Adrenal gland (tissue), 9 donors: ENCODE measurements at regions not wholly inside any gene's neighbourhood (a gene's known extent, or its start where the extent isn't known, plus 50 kb on each side); places are given as distances from the start of the nearest gene placed in this dataset.

Experiments
- DNase-seq, 7 donors: peaks; one replicate each; pipeline ENCODE4 v3.0.0-alpha.2; 2019 to 2020
- H3K27ac ChIP-seq, 5 donors: fragments of 200-600 bp; sonication (generic) in 4 of 5; 1 replicate in 3 of 5; 2 replicates in 2 of 5; pipeline versions ENCODE4 v1.5.1 to v1.8.0; 2016 to 2020; ENCODE audit warnings: mild to moderate bottlenecking in 1 of 5
- H3K27me3 ChIP-seq: fragments of 200-600 bp; 2 replicates; pipeline ENCODE4 v1.8.0; 2021
- H3K36me3 ChIP-seq, 2 donors: fragments of 200-600 bp; replicated peaks in 1 of 2; 1 replicate in 1 of 2; 2 replicates in 1 of 2; pipeline versions ENCODE4 v1.5.1 to v1.8.0; 2018 to 2022
- H3K4me1 ChIP-seq, 2 donors: fragments of 200-600 bp; replicated peaks in 1 of 2; 1 replicate in 1 of 2; 2 replicates in 1 of 2; pipeline versions ENCODE4 v1.5.1 to v1.8.0; 2018 to 2021
- H3K4me3 ChIP-seq, 4 donors: fragments of 200-600 bp; sonication (generic) in 3 of 4; one replicate each; pipeline ENCODE4 v1.5.1; 2016 to 2018
- H3K9me3 ChIP-seq, 3 donors: fragments of 200-600 bp; sonication (generic) in 1 of 3; replicated peaks in 1 of 3; 1 replicate in 2 of 3; 2 replicates in 1 of 3; pipeline versions ENCODE4 v1.5.1 to v1.8.0; 2016 to 2021
- CTCF ChIP-seq, 6 experiments: fragments of 450-650 bp in 4 of 6; fragments of 200-600 bp in 2 of 6; sonication (generic) in 1 of 6; IDR thresholded peaks; 1 replicate in 5 of 6; 2 replicates in 1 of 6; pipeline versions ENCODE4 v1.5.1 to v1.8.0; 2016 to 2021; ENCODE audit warnings: antibody characterized with exemption in 6 of 6, mild to moderate bottlenecking in 2 of 6, moderate library complexity in 1 of 6
- POLR2A ChIP-seq, 2 donors: fragments of 450-650 bp; IDR thresholded peaks; one replicate each; pipeline ENCODE4 v1.6.1; 2017; ENCODE audit warnings: antibody characterized with exemption in 2 of 2, mild to moderate bottlenecking in 2 of 2, moderate library complexity in 1 of 2
- WGBS, 4 donors: extraction: QIAGEN DNeasy Blood & Tissue Kit in 2 of 4; methylation state at CpG; one replicate each; pipeline versions ENCODE4 v1.1.5 to v1.1.7; 2013 to 2017; 5-methylcytosine and 5-hydroxymethylcytosine counted together
- intact Hi-C, 2 donors: fragments of 100-400 bp; cut with DNase I; formaldehyde crosslinking; loops; one replicate each; pipeline versions ENCODE4 v1.14.1 to v1.15.0; 2022 to 2023
- donor health status: healthy with polysubstance abuse.
- donor health status: Bipolar disorder and iron deficiency.
- donor health status: DM: yes; HTN: yes; CAD: no.
- donor health status: DM: no; HTN: no; CAD: no.
- donor health status: DM: no; HTN: no; CAD: no.

GRCh38 chr3:188007897-188008296 is 146.1 kb upstream of the LPP start:
- Histone ChIP-seq H3K27me3 (no peaks in the 10 kb centered on the region), H3K27ac (no peak overlapping the region), H3K4me1 (no peaks in the 10 kb centered on the region), H3K4me3 (no peak overlapping the region), H3K9me3 (no peaks in the 10 kb centered on the region), H3K36me3 (no peaks in the 10 kb centered on the region)
- no peak for DNase-seq
- intact Hi-C loops: no loop called here
- TF ChIP-seq POLR2A (IDR thresholded peaks at IDR 0.05): no peak
- TF ChIP-seq CTCF (IDR thresholded peaks at IDR 0.05): no peak
- 85 to 90% (median 86%) methylated on average over 6 of the region's 6 CpGs for WGBS, 4 donors

GRCh38 chr3:188008582-188009213 is 145.3 kb upstream of the LPP start:
- no peaks in the 10 kb centered on the region for H3K9me3 ChIP-seq
- H3K36me3 ChIP-seq: no peaks in the 10 kb centered on the region
- DNase-seq: no peak
- TF ChIP-seq CTCF (IDR thresholded peaks at IDR 0.05): no peak
- no peaks in the 10 kb centered on the region for H3K27me3 ChIP-seq
- intact Hi-C loops: no loop called here
- 90 to 99% (median 97%) methylated on average over 3 of the region's 3 CpGs for WGBS, 4 donors
- H3K27ac ChIP-seq: no peak overlapping the region
- no peak overlapping the region for H3K4me3 ChIP-seq
- no peaks in the 10 kb centered on the region for H3K4me1 ChIP-seq

- Histone ChIP-seq H3K9me3 (no peaks in the 10 kb centered on the region), H3K4me3 (no peak overlapping the region), H3K27ac (no peak overlapping the region), H3K27me3 (no peaks in the 10 kb centered on the region), H3K4me1 (no peaks in the 10 kb centered on the region), H3K36me3 (no peaks in the 10 kb centered on the region)
- no peak for DNase-seq
- intact Hi-C loops: no loop called here
- 74 to 93% (median 80%) methylated on average over 8 of the region's 8 CpGs for WGBS, 4 donors
- TF ChIP-seq CTCF (IDR thresholded peaks at IDR 0.05): no peak
- no peak for TF ChIP-seq POLR2A (IDR thresholded peaks at IDR 0.05)
Measured at GRCh38 chr3:188010478-188010877, 143.5 kb upstream of the LPP start.

GRCh38 chr3:188019727-188020126 is 134.2 kb upstream of the LPP start:
- H3K4me3 ChIP-seq: no peak overlapping the region
- TF ChIP-seq CTCF (IDR thresholded peaks at IDR 0.05) (no peak), POLR2A (IDR thresholded peaks at IDR 0.05) (no peak)
- no peaks in the 10 kb centered on the region for H3K27me3 ChIP-seq
- intact Hi-C loops: no loop called here
- H3K4me1 ChIP-seq: no peaks in the 10 kb centered on the region
- no peak for DNase-seq
- no peak overlapping the region for H3K27ac ChIP-seq
- H3K9me3 ChIP-seq: no peaks in the 10 kb centered on the region
- no peaks in the 10 kb centered on the region for H3K36me3 ChIP-seq
- WGBS, 4 donors: 76 to 82% (median 80%) methylated on average over 4 of the region's 4 CpGs
